T-helper 2 cell treated with Interferon-gamma antibody and Interleukin-4, amounts not matched to agents 100 ng/mL and 5 ng/mL, for 36 hours (primary cell): ENCODE measurements at regions not wholly inside any gene's neighbourhood (a gene's known extent, or its start where the extent isn't known, plus 50 kb on each side); places are given as distances from the start of the nearest gene placed in this dataset.

Source experiments
- intact Hi-C: fragments of 100-400 bp; cut with micrococcal nuclease; formaldehyde crosslinking; loops from one replicate; pipeline ENCODE4 v1.15.1; 2023

DNA sequence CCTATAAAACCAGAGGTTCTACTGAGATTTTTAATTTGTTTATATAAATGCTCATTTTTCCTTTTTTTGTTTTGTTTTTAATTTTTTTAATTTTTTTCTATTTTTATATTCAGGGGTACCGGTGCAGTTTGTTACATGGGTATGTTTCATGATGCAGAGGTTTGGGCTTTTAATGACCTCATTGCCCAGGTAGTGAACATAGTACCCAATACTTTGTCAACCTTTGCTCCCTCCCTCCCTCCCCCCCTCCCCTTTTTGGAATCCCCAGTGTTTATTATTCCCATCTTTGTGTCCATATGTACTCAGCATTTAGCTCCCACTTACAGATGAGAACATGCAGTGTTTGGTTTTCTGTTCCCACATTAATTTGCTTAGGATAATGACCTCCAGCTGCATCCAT lies 94.4 kb upstream of the NEBL start:
- intact Hi-C loops: no loop called here

DNA sequence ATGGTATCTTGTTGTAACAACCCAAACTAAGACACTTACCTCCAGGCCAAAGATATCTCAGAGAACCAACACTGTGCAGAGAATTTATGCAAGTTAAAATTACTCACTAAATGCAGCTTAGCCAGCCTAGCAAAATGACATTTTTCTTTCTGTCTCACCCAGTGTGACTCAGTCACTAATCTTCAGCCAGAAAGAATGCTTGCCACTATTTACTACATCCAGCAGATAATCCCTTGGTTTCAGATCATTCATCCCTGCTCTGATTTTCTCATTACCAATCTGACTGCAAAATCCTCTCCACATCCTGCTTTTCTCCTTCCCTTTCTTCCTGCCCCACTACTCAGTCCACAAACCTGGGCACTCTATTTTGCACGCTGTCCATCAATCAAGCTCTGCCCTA lies 93.5 kb upstream of the NEBL start:
- intact Hi-C loops: no loop called here

DNA sequence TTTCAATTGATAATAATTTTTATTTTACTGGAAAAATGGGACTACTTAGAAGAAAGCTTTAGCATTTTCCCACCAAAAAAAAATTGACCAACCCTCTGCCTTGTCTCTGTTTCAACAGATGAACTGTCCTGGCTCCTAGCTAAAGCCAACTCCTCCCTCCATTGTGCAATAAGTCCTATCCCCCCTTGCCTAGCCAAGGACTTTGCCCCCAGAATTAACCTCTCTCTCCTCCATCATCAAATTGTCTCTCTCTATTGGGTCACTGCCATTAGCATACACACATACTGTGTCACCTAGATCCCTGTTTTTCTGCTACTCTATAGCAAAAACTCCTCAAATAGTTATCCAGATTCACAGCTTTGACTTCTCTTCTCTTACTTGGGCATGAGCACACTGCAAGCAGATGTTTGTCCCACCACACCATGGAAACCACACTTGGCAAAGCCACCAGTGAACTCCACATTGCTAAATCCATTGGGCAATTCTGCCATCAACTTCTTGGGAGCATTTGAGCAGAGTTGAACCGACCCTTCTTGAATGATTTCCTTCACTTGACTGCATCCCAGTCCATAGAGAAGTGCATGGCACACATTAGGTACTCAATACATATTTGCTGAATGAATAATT lies 91.4 kb upstream of the NEBL start:
- intact Hi-C loops: no loop called here

DNA sequence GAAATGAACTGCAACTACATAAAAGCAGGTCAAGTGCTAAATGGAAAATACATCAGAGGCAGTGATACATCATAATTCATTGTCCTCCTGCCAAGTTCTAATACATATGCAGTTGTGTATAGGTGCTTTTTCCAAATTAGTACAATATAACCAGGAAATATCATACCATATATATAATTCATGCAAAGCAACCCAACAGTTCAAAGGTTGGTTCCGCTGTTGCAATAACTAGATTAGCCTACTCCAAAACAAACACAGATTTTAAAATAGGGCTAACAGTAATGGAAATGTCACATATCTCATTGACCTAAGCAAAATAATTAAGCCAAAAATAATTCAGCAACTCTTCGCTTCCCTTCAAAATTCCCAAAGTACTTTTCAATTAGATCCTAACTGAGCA lies 88.9 kb upstream of the NEBL start:
- intact Hi-C loops: no loop called here

- intact Hi-C loops: no loop called here
Measured at GRCh38 chr10:20984662-20985061, 87.6 kb upstream of the NEBL start.

DNA sequence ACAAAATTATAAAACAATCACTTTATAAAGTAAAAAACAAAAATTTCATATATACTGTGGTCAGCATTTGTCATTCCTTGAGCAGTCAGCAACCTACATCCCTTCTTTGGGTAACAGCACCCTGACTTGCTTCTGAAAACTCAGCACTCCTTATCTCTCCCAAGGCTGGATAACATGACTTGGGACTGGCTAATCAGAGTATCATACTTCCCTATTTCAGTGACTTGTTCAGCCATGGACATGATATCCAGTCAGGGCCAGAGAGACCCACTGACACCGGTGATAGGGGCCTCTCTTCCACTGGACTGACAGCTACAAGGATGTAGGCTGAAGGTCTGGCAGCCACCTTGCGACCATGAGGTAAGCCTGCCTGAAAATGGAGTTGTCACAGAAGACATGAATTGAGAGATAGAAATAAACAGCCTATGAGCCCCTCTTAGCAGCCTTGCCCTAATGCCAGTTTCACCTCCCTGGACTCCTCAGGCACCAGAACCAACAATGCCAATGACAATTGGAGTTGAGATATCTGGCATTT lies 84.4 kb upstream of the NEBL start:
- intact Hi-C loops: no loop called here

GRCh38 chr10:20978617-20979016 lies 81.5 kb upstream of the NEBL start:
- intact Hi-C loops: no loop called here

DNA sequence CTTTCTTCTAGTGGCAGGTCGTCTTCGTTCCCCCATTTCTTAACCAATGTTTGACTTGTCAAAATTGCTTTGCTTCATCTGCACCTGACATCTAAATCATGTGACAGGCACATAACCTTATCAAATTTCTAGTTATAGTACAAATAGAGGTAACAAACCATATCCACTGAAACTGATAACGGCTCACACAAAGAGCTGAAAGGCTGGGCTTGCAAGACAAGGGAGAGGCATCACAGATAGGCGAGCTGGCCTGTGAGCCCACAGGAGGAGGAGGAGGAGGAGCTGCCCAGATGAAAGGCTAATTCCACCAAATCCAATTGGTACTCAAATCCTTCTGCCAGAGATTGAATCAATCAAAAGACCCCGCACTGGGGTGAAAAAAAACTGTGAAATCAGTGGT lies 80.2 kb upstream of the NEBL start:
- intact Hi-C loops: no loop called here

DNA sequence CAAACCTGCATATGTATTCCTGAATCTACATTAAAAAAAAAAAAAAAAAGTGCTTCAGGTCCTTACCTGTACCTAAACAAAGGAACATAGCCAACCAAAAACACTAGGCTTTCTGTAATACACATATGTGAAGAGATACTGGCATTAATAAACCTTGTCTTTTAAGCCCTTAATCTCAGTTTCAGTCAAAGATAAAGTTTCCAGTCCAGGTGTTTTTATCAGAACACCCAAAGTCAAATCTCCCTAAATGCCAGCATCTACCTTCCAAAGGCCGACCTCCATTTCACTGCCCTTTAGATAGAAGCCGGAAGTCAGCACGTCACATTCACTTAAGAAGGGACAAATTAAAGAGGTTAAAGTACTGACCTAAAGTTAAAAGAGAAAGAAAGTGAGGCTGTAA lies 79.8 kb upstream of the NEBL start:
- intact Hi-C loops: no loop called here

DNA sequence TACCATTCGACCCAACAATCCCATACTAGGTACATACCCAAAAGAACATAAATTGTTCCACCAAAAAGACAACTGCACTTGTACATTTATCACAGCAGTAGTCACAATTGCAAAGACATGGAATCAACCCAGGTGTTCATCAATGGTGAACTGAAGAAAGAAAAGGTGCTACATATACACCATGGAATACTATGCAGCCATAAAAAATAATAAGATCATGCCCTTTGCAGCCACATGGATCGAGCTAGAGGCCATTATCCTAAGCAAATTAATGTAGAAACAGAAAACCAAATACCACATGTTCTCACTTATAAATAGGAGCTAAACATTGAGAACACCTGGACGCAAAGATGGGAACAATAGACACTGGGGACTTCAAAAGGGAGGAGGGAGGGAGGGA lies 79.3 kb upstream of the NEBL start:
- intact Hi-C loops: no loop called here

GRCh38 chr10:20975236-20975635 lies 78.1 kb upstream of the NEBL start:
- intact Hi-C loops: no loop called here

DNA sequence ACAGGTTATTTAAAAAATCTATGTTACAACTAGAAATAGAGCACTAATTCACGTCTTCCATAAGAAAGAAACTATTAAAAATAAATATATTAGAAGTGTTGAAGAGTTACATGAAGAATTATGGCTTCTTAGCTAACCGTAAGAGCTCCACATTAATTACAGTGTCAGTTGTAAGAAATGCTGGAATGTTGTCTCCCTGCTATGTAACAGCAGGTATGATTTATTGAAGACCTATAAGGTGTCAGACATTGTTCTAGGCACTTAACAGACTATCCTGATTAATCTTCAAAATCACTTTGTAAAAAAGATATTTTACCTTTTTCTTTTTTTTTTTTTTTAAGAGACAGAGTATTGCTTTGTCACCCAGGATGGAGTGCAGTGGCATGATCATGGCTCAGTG lies 75.8 kb upstream of the NEBL start:
- intact Hi-C loops: no loop called here

DNA sequence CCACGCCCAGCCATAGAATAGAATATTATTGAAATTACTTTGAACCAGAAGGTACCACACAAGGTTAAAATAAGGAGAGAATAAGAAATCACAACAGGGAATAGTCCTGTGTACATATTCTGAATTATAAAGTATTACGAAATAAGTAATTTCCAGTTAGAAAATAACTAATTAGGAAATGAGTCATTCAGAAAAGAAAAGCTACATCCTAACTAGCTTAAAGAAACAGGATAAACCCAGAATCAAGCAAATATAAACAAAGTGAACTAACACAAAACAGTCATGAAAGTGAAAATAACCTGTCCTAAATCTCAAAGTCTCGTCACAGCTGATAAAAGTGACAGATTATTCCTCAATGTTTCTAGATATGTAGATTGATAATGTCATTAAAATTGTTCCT lies 74.8 kb upstream of the NEBL start:
- intact Hi-C loops: no loop called here

DNA sequence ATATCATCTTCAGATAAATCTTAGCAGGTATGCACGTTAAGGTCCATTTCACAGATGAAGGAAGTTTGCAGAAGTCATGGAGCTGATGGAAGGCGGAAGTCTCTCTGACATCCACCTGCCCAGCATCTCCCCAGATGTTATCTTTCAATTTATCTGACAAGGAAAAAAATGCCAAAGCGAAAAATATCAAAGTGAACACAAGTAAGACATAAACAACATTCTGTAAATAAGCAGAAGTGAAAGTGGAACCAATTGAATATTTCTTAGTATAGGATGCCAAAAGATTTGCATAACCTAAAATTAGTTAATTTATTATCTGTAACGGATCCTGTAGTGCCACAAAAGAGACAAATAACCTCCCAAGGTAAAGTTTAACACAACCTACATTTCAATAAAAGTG lies 73.6 kb upstream of the NEBL start:
- intact Hi-C loops: no loop called here

GRCh38 chr10:20970044-20970443 lies 72.9 kb upstream of the NEBL start:
- intact Hi-C loops: no loop called here

- intact Hi-C loops: no loop called here
Measured at GRCh38 chr10:20966426-20966825, 69.3 kb upstream of the NEBL start.

DNA sequence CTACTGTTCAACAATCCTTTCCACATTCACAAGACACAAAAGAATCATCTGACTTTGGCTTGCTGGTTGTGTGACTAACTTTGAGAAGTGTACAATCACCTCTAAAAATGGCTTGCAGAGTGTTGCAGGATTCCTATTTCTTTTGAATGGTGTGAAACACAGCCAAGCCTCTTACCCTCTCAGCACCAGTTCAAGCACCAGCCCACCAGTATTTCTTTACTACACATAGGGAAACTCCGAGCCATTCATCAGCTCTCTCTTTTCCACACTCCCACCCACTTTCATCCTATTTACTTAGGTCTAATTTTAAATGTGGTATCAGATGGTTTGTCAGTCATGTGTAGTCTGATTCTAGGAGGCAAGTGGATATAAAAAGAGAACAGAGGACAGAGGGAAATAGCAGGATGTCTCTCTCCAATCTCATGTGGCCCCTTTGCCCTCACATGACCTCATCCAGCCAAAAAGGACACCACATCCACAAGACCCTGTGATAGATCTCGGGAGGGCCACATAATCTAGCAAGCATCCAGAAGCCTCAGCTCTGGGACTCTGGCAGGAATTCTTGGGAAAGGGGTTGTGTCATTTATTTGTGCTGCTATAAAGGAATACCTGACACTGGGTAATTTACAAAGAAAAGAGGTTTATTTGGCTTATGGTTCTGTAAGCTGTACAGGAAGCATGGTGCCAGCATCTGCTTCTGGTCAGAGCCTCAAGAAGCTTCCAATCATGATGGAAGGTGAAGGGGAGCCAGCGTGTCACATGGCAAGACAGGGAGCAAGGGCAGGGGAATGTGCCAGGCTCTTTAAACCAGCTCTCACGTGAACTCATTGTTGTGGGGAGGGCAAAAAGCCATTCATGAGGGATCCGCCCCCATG lies 66.8 kb upstream of the NEBL start:
- intact Hi-C loops: no loop called here

DNA sequence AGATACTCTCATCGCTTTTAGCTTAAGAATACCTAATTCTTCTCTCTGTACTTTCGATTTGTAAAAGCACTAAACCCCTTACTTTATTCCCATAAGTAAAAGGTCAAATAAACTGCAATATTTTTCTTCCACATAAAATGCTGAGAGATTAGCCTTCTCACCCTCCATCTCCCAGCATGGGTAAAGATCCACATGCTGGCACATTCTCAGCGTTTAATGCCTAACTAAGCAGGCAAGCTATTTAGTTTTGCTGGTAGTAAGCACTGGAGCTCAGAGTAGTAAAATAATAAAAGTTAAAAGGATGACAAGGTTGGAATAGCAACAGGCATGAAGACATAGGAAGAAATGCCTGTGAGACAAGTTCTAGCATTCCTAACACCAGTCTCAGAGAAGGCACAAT lies 65.9 kb upstream of the NEBL start:
- intact Hi-C loops: no loop called here

- intact Hi-C loops: no loop called here
Measured at GRCh38 chr10:20962165-20962564, 65.1 kb upstream of the NEBL start.

GRCh38 chr10:20959242-20959641 lies 62.1 kb upstream of the NEBL start:
- intact Hi-C loops: no loop called here

DNA sequence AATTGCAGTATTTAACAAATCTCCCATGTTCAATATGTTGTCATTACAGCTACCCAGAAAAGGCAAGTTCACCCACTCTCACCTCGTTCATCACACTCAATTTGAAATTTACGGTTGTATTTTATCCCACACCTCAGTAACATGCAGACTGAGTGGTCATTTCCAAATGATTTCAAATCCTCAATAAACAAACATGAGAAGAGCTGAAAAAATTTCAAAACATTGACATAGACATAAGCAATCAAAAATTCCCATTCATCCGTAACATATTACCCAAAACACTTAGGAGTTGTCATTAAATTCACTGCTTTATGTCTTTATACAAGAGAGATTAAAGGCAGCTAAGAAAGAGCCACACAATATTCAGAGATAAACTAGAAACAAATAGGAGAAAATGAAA lies 61.7 kb upstream of the NEBL start:
- intact Hi-C loops: no loop called here

DNA sequence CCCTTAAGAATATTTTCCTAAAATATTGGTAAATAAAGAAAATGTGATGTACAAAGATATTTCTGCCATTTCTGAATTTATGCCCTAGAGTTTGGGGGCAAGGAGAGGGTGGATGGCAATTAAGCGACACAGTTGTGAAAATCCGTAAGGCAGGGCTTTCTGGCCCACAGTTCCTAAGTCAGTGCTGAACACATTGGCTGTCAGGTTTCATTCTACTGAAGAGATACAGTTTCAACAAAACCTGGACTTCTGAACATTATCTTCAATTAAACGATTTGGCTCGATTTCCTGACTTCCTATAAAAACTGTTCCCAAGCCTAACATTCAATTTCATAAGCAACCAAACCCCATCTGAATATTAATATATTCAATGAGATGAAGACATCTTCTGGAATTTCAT lies 61.1 kb upstream of the NEBL start:
- intact Hi-C loops: no loop called here

DNA sequence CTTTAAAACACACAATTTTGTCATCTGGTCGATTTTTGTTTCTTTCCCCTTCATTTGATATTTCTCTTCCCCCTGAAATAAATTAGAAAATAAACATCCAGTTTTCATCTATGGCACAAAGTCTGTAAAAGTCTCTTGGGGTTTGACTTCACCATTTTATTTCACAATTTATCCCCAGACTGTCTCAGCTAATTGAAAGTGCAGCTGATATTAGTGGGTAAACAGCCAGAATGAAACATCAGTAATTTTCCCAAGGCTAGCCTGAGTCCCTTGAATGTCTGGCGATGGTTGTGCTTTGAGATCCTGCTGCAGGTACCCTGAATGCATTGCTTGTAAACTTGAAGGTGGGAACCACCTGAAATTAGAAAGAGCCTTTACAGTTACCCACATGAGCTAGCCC lies 60.6 kb upstream of the NEBL start:
- intact Hi-C loops: no loop called here
